HepG2 (cell line): ENCODE measurements at regions not wholly inside any gene's neighbourhood (a gene's known extent, or its start where the extent isn't known, plus 50 kb on each side); places are given as distances from the start of the nearest gene placed in this dataset.

Source experiments
- ATAC-seq: fragments of 200-7000 bp; cut with Tn5 transposase; 3 replicates; pipeline ENCODE4 v1.9.1; 2020; ENCODE audit warnings: mild to moderate bottlenecking, moderate library complexity
- BruUV-seq: library from RNA; stranded (reverse); fragments of 400-500 nt; replicated peaks from 2 replicates; lab custom pipeline; 2021; lab: Mats Ljungman, UMichigan
- CTCF ChIA-PET: fragments of 300-600 bp; formaldehyde crosslinking; extraction: SDS; loops from one replicate; lab custom pipeline; 2021; ENCODE audit warnings: low total read pairs, inconsistent platforms, low intra/inter-chr PET ratio; lab: Yijun Ruan, JAX
- POLR2A ChIA-PET: fragments of 350-600 bp; sonication (Branson Sonifier 250); formaldehyde crosslinking; loops from one replicate; lab custom pipeline; 2020; ENCODE audit warnings: antibody characterized with exemption, inconsistent platforms; lab: Yijun Ruan, JAX
- DNase-seq: peaks from one replicate; pipeline ENCODE4 v3.0.0-alpha.2; 2015; ENCODE audit warnings: low spot score
- FAIRE-seq: peaks from 3 replicates; lab custom pipeline; 2011; peaks lifted over from hg19 to GRCh38; lab: Jason Lieb, UNC
- H2AFZ ChIP-seq: one replicate; pipeline ENCODE4 v1.6.1; 2011; ENCODE audit warnings: low read length, inconsistent platforms
- H3K27ac ChIP-seq: fragments of 300-600 bp; 3 replicates; pipeline ENCODE4 v1.8.0; 2011; ENCODE audit warnings: mixed run types, mild to moderate bottlenecking, mixed read lengths, low read length, inconsistent platforms; ENCODE audit not compliant: insufficient read depth; ENCODE audit errors: extremely low read length
- H3K27me3 ChIP-seq, 2 experiments: fragments of 200-600 bp in 1 of 2; 2 replicates in 1 of 2; 3 replicates in 1 of 2; pipeline versions ENCODE4 v1.6.0 to v1.8.0; 2011; ENCODE audit warnings: low read length in 2 of 2, mild to moderate bottlenecking in 2 of 2, moderate library complexity in 2 of 2, inconsistent platforms in 1 of 2; ENCODE audit not compliant: insufficient read depth in 2 of 2, control insufficient read depth in 1 of 2
- H3K36me3 ChIP-seq, 2 experiments: fragments of 200-600 bp in 1 of 2; replicated peaks in 1 of 2; 2 replicates in 1 of 2; 3 replicates in 1 of 2; pipeline versions ENCODE4 v1.5.1 to v1.8.0; 2011; ENCODE audit warnings: low read length in 2 of 2, inconsistent platforms in 1 of 2; ENCODE audit not compliant: insufficient read depth in 2 of 2, control insufficient read depth in 1 of 2
- H3K4me1 ChIP-seq: 2 replicates; pipeline ENCODE4 v1.5.1; 2012; ENCODE audit warnings: low read length, inconsistent platforms; ENCODE audit not compliant: insufficient read depth
- H3K4me2 ChIP-seq: 2 replicates; pipeline ENCODE4 v1.6.0; 2011; ENCODE audit warnings: low read depth, low read length, inconsistent platforms
- H3K4me3 ChIP-seq, 3 experiments: fragments of 200-600 bp in 1 of 3; sonication (generic), shearing (Covaris generic) in 1 of 3; replicated peaks in 1 of 3; 2 replicates each; pipeline ENCODE4 v1.5.1; 2011 to 2016; ENCODE audit warnings: low read length in 3 of 3, inconsistent platforms in 2 of 3, low read depth in 2 of 3, mild to moderate bottlenecking in 2 of 3, control low read depth in 1 of 3, mixed read lengths in 1 of 3; ENCODE audit not compliant: insufficient read depth in 1 of 3
- H3K79me2 ChIP-seq: one replicate; pipeline ENCODE4 v1.6.1; 2011; ENCODE audit warnings: low read length, inconsistent platforms; ENCODE audit not compliant: insufficient read depth
- H3K9ac ChIP-seq: 2 replicates; pipeline ENCODE4 v1.6.0; 2011; ENCODE audit warnings: mild to moderate bottlenecking, low read depth, low read length, inconsistent platforms; ENCODE audit not compliant: insufficient read depth
- H3K9me3 ChIP-seq: 2 replicates; pipeline ENCODE4 v1.5.1; 2012; ENCODE audit warnings: mild to moderate bottlenecking, low read length
- H4K20me1 ChIP-seq: 2 replicates; pipeline ENCODE4 v1.6.0; 2011; ENCODE audit warnings: inconsistent platforms, mild to moderate bottlenecking, low read length, moderate library complexity; ENCODE audit not compliant: insufficient read depth
- ATF1 ChIP-seq: IDR thresholded peaks from 2 replicates; pipeline ENCODE4 v1.6.1; 2016; ENCODE audit warnings: mild to moderate bottlenecking, control low read depth
- HNRNPH1 ChIP-seq: fragments of 200-400 bp; formaldehyde crosslinking; optimal IDR thresholded peaks from 2 replicates; pipeline ENCODE3; 2017; ENCODE audit warnings: mild to moderate bottlenecking, low read depth, low read length
- POLR2AphosphoS5 ChIP-seq: IDR thresholded peaks from 2 replicates; pipeline ENCODE4 v1.6.1; 2012; ENCODE audit warnings: low read depth, low read length
- SP5 ChIP-seq: IDR thresholded peaks from 2 replicates; pipeline ENCODE4 v1.6.1; 2016; ENCODE audit warnings: low read depth, borderline replicate concordance
- TAF1 ChIP-seq: sonication (generic); formaldehyde crosslinking; IDR thresholded peaks from 2 replicates; pipeline ENCODE4 v1.4.0; 2020; ENCODE audit warnings: missing genetic modification reagents
- THAP7 ChIP-seq: sonication (generic); formaldehyde crosslinking; IDR thresholded peaks from 2 replicates; pipeline ENCODE4 v1.8.1; 2023; ENCODE audit warnings: mild to moderate bottlenecking, missing genetic modification reagents
- ZNF20 ChIP-seq: sonication (generic); formaldehyde crosslinking; IDR thresholded peaks from 2 replicates; pipeline ENCODE4 v1.4.0; 2020; ENCODE audit warnings: mild to moderate bottlenecking, moderate library complexity, missing genetic modification reagents
- ZNF260 ChIP-seq: sonication (generic); formaldehyde crosslinking; IDR thresholded peaks from 2 replicates; pipeline ENCODE4 v1.4.0; 2020; ENCODE audit warnings: missing genetic modification reagents, low read depth, mild to moderate bottlenecking, borderline replicate concordance
- ZNF329 ChIP-seq: sonication (generic); formaldehyde crosslinking; IDR thresholded peaks from 2 replicates; pipeline ENCODE4 v1.9.0; 2021; ENCODE audit warnings: low read depth, mild to moderate bottlenecking, missing genetic modification reagents
- WGBS: methylation state at CpG from one replicate; pipeline ENCODE4 v1.1.6; 2017; ENCODE audit warnings: low lambda C conversion rate; 5-methylcytosine and 5-hydroxymethylcytosine counted together
- in situ Hi-C: cut with HindIII; loops from 2 replicates; pipeline ENCODE4 v1.10.0; 2017; ENCODE audit warnings: low pct_unique_long_range_greater_than_20kb; ENCODE audit not compliant: extremely low pct_ligation_motif_present
- intact Hi-C: fragments of 100-400 bp; cut with micrococcal nuclease; formaldehyde crosslinking; loops from one replicate; pipeline ENCODE4 v1.10.0; 2022; ENCODE audit not compliant: unreplicated experiment
- TF ChIP-seq, protein P1 (sequence below): sonication (generic); formaldehyde crosslinking; IDR thresholded peaks from 2 replicates; pipeline ENCODE4 v1.4.0; 2020; ENCODE audit warnings: missing genetic modification reagents, borderline replicate concordance
- TF ChIP-seq, protein P2 (sequence below): sonication (generic); formaldehyde crosslinking; IDR thresholded peaks from 2 replicates; pipeline ENCODE4 v1.5.0; 2020; ENCODE audit warnings: missing genetic modification reagents
- TF ChIP-seq, protein P3 (sequence below): sonication (generic); formaldehyde crosslinking; conservative IDR thresholded peaks from 2 replicates; pipeline ENCODE4 v1.5.0; 2020; ENCODE audit warnings: missing genetic modification reagents
- TF ChIP-seq, protein P4 (sequence below): sonication (generic); formaldehyde crosslinking; IDR thresholded peaks from 2 replicates; pipeline ENCODE4 v1.8.0; 2022; ENCODE audit warnings: mild to moderate bottlenecking, missing genetic modification reagents, borderline replicate concordance
- TF ChIP-seq, protein P5 (sequence below): sonication (generic); formaldehyde crosslinking; IDR thresholded peaks from 2 replicates; pipeline ENCODE4 v1.4.0; 2020; ENCODE audit warnings: missing genetic modification reagents, borderline replicate concordance

- H2AFZ ChIP-seq, result no peak overlapping the region
- TF ChIP-seq, protein P1, sequence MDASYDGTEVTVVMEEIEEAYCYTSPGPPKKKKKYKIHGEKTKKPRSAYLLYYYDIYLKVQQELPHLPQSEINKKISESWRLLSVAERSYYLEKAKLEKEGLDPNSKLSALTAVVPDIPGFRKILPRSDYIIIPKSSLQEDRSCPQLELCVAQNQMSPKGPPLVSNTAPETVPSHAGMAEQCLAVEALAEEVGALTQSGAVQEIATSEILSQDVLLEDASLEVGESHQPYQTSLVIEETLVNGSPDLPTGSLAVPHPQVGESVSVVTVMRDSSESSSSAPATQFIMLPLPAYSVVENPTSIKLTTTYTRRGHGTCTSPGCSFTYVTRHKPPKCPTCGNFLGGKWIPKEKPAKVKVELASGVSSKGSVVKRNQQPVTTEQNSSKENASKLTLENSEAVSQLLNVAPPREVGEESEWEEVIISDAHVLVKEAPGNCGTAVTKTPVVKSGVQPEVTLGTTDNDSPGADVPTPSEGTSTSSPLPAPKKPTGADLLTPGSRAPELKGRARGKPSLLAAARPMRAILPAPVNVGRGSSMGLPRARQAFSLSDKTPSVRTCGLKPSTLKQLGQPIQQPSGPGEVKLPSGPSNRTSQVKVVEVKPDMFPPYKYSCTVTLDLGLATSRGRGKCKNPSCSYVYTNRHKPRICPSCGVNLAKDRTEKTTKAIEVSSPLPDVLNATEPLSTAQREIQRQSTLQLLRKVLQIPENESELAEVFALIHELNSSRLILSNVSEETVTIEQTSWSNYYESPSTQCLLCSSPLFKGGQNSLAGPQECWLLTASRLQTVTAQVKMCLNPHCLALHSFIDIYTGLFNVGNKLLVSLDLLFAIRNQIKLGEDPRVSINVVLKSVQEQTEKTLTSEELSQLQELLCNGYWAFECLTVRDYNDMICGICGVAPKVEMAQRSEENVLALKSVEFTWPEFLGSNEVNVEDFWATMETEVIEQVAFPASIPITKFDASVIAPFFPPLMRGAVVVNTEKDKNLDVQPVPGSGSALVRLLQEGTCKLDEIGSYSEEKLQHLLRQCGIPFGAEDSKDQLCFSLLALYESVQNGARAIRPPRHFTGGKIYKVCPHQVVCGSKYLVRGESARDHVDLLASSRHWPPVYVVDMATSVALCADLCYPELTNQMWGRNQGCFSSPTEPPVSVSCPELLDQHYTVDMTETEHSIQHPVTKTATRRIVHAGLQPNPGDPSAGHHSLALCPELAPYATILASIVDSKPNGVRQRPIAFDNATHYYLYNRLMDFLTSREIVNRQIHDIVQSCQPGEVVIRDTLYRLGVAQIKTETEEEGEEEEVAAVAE, result no peak
- TF ChIP-seq, protein P2, sequence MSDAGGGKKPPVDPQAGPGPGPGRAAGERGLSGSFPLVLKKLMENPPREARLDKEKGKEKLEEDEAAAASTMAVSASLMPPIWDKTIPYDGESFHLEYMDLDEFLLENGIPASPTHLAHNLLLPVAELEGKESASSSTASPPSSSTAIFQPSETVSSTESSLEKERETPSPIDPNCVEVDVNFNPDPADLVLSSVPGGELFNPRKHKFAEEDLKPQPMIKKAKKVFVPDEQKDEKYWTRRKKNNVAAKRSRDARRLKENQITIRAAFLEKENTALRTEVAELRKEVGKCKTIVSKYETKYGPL (CRISPR knock-in tag), result no peak
- TF ChIP-seq ZNF260 (CRISPR knock-in tag) (no peak), ZNF329 (CRISPR knock-in tag) (no peak), TAF1 (no peak), ZNF20 (CRISPR knock-in tag) (no peak), POLR2AphosphoS5 (no peak), ATF1 (CRISPR knock-in tag) (no peak), THAP7 (CRISPR knock-in tag) (no peak), HNRNPH1 (no peak), SP5 (CRISPR knock-in tag) (no peak)
- TF ChIP-seq, protein P3, sequence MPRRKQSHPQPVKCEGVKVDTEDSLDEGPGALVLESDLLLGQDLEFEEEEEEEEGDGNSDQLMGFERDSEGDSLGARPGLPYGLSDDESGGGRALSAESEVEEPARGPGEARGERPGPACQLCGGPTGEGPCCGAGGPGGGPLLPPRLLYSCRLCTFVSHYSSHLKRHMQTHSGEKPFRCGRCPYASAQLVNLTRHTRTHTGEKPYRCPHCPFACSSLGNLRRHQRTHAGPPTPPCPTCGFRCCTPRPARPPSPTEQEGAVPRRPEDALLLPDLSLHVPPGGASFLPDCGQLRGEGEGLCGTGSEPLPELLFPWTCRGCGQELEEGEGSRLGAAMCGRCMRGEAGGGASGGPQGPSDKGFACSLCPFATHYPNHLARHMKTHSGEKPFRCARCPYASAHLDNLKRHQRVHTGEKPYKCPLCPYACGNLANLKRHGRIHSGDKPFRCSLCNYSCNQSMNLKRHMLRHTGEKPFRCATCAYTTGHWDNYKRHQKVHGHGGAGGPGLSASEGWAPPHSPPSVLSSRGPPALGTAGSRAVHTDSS (CRISPR knock-in tag), result no peak
- TF ChIP-seq, protein P4, sequence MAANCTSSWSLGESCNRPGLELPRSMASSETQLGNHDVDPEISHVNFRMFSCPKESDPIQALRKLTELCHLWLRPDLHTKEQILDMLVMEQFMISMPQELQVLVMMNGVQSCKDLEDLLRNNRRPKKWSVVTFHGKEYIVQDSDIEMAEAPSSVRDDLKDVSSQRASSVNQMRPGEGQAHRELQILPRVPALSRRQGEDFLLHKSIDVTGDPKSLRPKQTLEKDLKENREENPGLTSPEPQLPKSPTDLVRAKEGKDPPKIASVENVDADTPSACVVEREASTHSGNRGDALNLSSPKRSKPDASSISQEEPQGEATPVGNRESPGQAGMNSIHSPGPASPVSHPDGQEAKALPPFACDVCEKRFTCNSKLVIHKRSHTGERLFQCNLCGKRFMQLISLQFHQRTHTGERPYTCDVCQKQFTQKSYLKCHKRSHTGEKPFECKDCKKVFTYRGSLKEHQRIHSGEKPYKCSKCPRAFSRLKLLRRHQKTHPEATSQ (CRISPR knock-in tag), result no peak
- TF ChIP-seq, protein P5, sequence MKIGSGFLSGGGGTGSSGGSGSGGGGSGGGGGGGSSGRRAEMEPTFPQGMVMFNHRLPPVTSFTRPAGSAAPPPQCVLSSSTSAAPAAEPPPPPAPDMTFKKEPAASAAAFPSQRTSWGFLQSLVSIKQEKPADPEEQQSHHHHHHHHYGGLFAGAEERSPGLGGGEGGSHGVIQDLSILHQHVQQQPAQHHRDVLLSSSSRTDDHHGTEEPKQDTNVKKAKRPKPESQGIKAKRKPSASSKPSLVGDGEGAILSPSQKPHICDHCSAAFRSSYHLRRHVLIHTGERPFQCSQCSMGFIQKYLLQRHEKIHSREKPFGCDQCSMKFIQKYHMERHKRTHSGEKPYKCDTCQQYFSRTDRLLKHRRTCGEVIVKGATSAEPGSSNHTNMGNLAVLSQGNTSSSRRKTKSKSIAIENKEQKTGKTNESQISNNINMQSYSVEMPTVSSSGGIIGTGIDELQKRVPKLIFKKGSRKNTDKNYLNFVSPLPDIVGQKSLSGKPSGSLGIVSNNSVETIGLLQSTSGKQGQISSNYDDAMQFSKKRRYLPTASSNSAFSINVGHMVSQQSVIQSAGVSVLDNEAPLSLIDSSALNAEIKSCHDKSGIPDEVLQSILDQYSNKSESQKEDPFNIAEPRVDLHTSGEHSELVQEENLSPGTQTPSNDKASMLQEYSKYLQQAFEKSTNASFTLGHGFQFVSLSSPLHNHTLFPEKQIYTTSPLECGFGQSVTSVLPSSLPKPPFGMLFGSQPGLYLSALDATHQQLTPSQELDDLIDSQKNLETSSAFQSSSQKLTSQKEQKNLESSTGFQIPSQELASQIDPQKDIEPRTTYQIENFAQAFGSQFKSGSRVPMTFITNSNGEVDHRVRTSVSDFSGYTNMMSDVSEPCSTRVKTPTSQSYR, result no peak
Measured at GRCh38 chr13:73387318-73387717, 328.5 kb downstream of the KLF5 start.

More at GRCh38 chr13:73387318-73387717, 328.5 kb downstream of the KLF5 start:
- H3K9ac ChIP-seq, result no peak overlapping the region
- CTCF ChIA-PET, result no interaction called here
- no peaks in the 10 kb centered on the region for H4K20me1 ChIP-seq
- in situ Hi-C loops (no loop called here), intact Hi-C loops (no loop called here)
- H3K36me3 ChIP-seq, result no peaks in the 10 kb centered on the region
- H3K9me3 ChIP-seq, result no peaks in the 10 kb centered on the region
- no peak overlapping the region for H3K4me3 ChIP-seq
- ATAC-seq, result no peak
- no peaks in the 10 kb centered on the region for H3K79me2 ChIP-seq
- H3K4me2 ChIP-seq, result no peak overlapping the region
- no peaks in the 10 kb centered on the region for H3K4me1 ChIP-seq
- no peak for DNase-seq
- BruUV-seq, result no TSS peak
- POLR2A ChIA-PET, result no interaction called here
- H3K27ac ChIP-seq, result no peak overlapping the region
- WGBS, result 82% methylated on average over 5 of the region's 6 CpGs
- no peaks in the 10 kb centered on the region for H3K27me3 ChIP-seq
- no peak for FAIRE-seq
